MM.1S (cell line): ENCODE measurements at regions not wholly inside any gene's neighbourhood (a gene's known extent, or its start where the extent isn't known, plus 50 kb on each side); places are given as distances from the start of the nearest gene placed in this dataset.

Experiments used
- DNase-seq: peaks from one replicate; pipeline ENCODE4 v3.0.0-alpha.2; 2015
- H2AFZ ChIP-seq: fragments of 300-600 bp; sonication (generic); 2 replicates; pipeline ENCODE4 v1.6.0; 2016; ENCODE audit warnings: antibody characterized with exemption, low read length
- H3F3A ChIP-seq: fragments of 300-600 bp; sonication (generic); 2 replicates; pipeline ENCODE4 v1.6.1; 2016; ENCODE audit warnings: mild to moderate bottlenecking, antibody characterized with exemption, low read length, moderate library complexity, mixed read lengths; ENCODE audit not compliant: insufficient read depth
- H3K27ac ChIP-seq: fragments of 300-600 bp; sonication (generic); 2 replicates; pipeline ENCODE4 v1.5.1; 2016; ENCODE audit warnings: mild to moderate bottlenecking, low read length
- H3K27me3 ChIP-seq: fragments of 300-600 bp; sonication (generic); replicated peaks from 2 replicates; pipeline ENCODE4 v1.6.0; 2016; ENCODE audit warnings: low read length; ENCODE audit not compliant: insufficient read depth
- H3K36me3 ChIP-seq: fragments of 300-600 bp; sonication (generic); replicated peaks from 2 replicates; pipeline ENCODE4 v1.6.1; 2016; ENCODE audit warnings: mild to moderate bottlenecking, low read length, mixed read lengths; ENCODE audit not compliant: insufficient read depth
- H3K4me1 ChIP-seq: fragments of 300-600 bp; sonication (generic); 2 replicates; pipeline ENCODE4 v1.6.1; 2016; ENCODE audit warnings: low read length, mixed read lengths
- H3K4me2 ChIP-seq: fragments of 300-600 bp; sonication (generic); 2 replicates; pipeline ENCODE4 v1.6.0; 2016; ENCODE audit warnings: low read depth, low read length
- H3K4me3 ChIP-seq: fragments of 300-600 bp; sonication (generic); 2 replicates; pipeline ENCODE4 v1.5.1; 2016; ENCODE audit warnings: low read length, mixed read lengths
- H3K79me2 ChIP-seq: fragments of 300-600 bp; sonication (generic); 2 replicates; pipeline ENCODE4 v1.6.1; 2016; ENCODE audit warnings: mixed run types, low read length, mixed read lengths
- H3K9ac ChIP-seq: fragments of 300-600 bp; sonication (generic); 2 replicates; pipeline ENCODE4 v1.6.1; 2016; ENCODE audit warnings: low read length, mixed read lengths
- H3K9me2 ChIP-seq: fragments of 300-600 bp; sonication (generic); replicated peaks from 2 replicates; pipeline ENCODE4 v1.6.1; 2016; ENCODE audit warnings: mild to moderate bottlenecking, low read length, mixed read lengths; ENCODE audit not compliant: insufficient read depth
- H3K9me3 ChIP-seq: fragments of 300-600 bp; sonication (generic); replicated peaks from 2 replicates; pipeline ENCODE4 v1.6.1; 2016; ENCODE audit warnings: mild to moderate bottlenecking, low read length, mixed read lengths; ENCODE audit not compliant: insufficient read depth
- H4K20me1 ChIP-seq: fragments of 300-600 bp; sonication (generic); 2 replicates; pipeline ENCODE4 v1.6.1; 2016; ENCODE audit warnings: mild to moderate bottlenecking, low read length, moderate library complexity, mixed read lengths; ENCODE audit not compliant: insufficient read depth
- EZH2 ChIP-seq: fragments of 300-600 bp; sonication (generic); optimal IDR thresholded peaks from 2 replicates; pipeline ENCODE3; 2017; ENCODE audit warnings: low read depth, mild to moderate bottlenecking, antibody characterized with exemption, low read length, mixed read lengths
- EZH2phosphoT487 ChIP-seq: fragments of 300-600 bp; sonication (generic); IDR thresholded peaks from 2 replicates; pipeline ENCODE4 v1.6.1; 2018; ENCODE audit warnings: antibody characterized with exemption, low read length
- TF ChIP-seq, protein P1 (sequence below): fragments of 300-600 bp; sonication (generic); IDR thresholded peaks from 2 replicates; pipeline ENCODE4 v1.5.1; 2016; ENCODE audit warnings: antibody characterized with exemption, low read length, mixed read lengths

- TF ChIP-seq, protein P1, sequence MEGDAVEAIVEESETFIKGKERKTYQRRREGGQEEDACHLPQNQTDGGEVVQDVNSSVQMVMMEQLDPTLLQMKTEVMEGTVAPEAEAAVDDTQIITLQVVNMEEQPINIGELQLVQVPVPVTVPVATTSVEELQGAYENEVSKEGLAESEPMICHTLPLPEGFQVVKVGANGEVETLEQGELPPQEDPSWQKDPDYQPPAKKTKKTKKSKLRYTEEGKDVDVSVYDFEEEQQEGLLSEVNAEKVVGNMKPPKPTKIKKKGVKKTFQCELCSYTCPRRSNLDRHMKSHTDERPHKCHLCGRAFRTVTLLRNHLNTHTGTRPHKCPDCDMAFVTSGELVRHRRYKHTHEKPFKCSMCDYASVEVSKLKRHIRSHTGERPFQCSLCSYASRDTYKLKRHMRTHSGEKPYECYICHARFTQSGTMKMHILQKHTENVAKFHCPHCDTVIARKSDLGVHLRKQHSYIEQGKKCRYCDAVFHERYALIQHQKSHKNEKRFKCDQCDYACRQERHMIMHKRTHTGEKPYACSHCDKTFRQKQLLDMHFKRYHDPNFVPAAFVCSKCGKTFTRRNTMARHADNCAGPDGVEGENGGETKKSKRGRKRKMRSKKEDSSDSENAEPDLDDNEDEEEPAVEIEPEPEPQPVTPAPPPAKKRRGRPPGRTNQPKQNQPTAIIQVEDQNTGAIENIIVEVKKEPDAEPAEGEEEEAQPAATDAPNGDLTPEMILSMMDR: no peak
- TF ChIP-seq EZH2phosphoT487: no peak
- no peak for TF ChIP-seq EZH2
- H3K27me3 ChIP-seq: no peaks in the 10 kb centered on the region
- H3K79me2 ChIP-seq: no peaks in the 10 kb centered on the region
- H3K36me3 ChIP-seq: no peaks in the 10 kb centered on the region
- no peak overlapping the region for H2AFZ ChIP-seq
- H3K4me1 ChIP-seq: no peaks in the 10 kb centered on the region
- H3K9me3 ChIP-seq: no peaks in the 10 kb centered on the region
- H3K9me2 ChIP-seq: no peaks in the 10 kb centered on the region
- no peak overlapping the region for H3K4me2 ChIP-seq
- DNase-seq: no peak
- H4K20me1 ChIP-seq: no peaks in the 10 kb centered on the region
- H3K27ac ChIP-seq: no peak overlapping the region
- H3K4me3 ChIP-seq: no peak overlapping the region
- no peak overlapping the region for H3K9ac ChIP-seq
- H3F3A ChIP-seq: no peaks in the 10 kb centered on the region
Measured at GRCh38 chr2:190765386-190766173, 115.0 kb upstream of the GLS start.

GRCh38 chr2:190766174-190766572, 114.4 kb upstream of the GLS start:
- Histone ChIP-seq H4K20me1 (no peaks in the 10 kb centered on the region), H3K4me1 (no peaks in the 10 kb centered on the region), H3K4me3 (no peak overlapping the region), H3K79me2 (no peaks in the 10 kb centered on the region), H3K36me3 (no peaks in the 10 kb centered on the region), H3K27ac (no peak overlapping the region), H3K27me3 (no peaks in the 10 kb centered on the region), H2AFZ (no peak overlapping the region), H3K9ac (no peak overlapping the region), H3K9me2 (no peaks in the 10 kb centered on the region), H3K9me3 (no peaks in the 10 kb centered on the region), H3K4me2 (no peak overlapping the region), H3F3A (no peaks in the 10 kb centered on the region)
- DNase-seq: no peak
- no peak for TF ChIP-seq EZH2phosphoT487
- TF ChIP-seq, protein P1: no peak
- no peak for TF ChIP-seq EZH2

- Histone ChIP-seq H3K79me2 (no peaks in the 10 kb centered on the region), H4K20me1 (no peaks in the 10 kb centered on the region), H3K9me2 (no peaks in the 10 kb centered on the region), H3K27me3 (no peaks in the 10 kb centered on the region), H3K27ac (no peak overlapping the region), H3F3A (no peaks in the 10 kb centered on the region), H3K9me3 (no peaks in the 10 kb centered on the region), H3K36me3 (no peaks in the 10 kb centered on the region), H3K4me2 (no peak overlapping the region), H3K9ac (no peak overlapping the region), H3K4me3 (no peak overlapping the region), H3K4me1 (no peaks in the 10 kb centered on the region), H2AFZ (no peak overlapping the region)
- no peak for DNase-seq
- TF ChIP-seq, protein P1: no peak
- TF ChIP-seq EZH2phosphoT487: no peak
- no peak for TF ChIP-seq EZH2
Measured at GRCh38 chr2:190766595-190766994, 114.0 kb upstream of the GLS start.
